ENCODE measurements at regions not wholly inside any gene's neighbourhood (a gene's known extent, or its start where the extent isn't known, plus 50 kb on each side); places are given as distances from the start of the nearest gene placed in this dataset.

- Histone ChIP-seq H3K27me3 (ENCODE audit: control insufficient read depth in 1 of 2, insufficient read depth in 2 of 2, low read length in 2 of 2) (no peaks in the 10 kb centered on the region), H3K9me3 (ENCODE audit: control insufficient read depth in 2 of 2, insufficient read depth in 1 of 2, low read depth in 1 of 2, low read length in 1 of 2) (no peaks in the 10 kb centered on the region), H3K4me1 (ENCODE audit: control insufficient read depth in 2 of 2, insufficient read depth in 2 of 2, low read length in 1 of 2) (no peaks in the 10 kb centered on the region), H3K27ac (ENCODE audit: low read depth in 2 of 2, low read length in 1 of 2) (no peak overlapping the region), H3K36me3 (ENCODE audit: control insufficient read depth in 2 of 2, insufficient read depth in 2 of 2, low read length in 1 of 2) (no peaks in the 10 kb centered on the region), H3K4me3 (ENCODE audit: low read depth in 1 of 2, low read length in 2 of 2) (no peak overlapping the region)
- 80 to 83% methylated on average over 4 of the region's 4 CpGs for WGBS, 2 donors
Observed at GRCh38 chr18:66757946-66758345, 154.1 kb upstream of the CDH19 start.

- Histone ChIP-seq H3K27me3 (ENCODE audit: control insufficient read depth in 1 of 2, insufficient read depth in 2 of 2, low read length in 2 of 2) (no peaks in the 10 kb centered on the region), H3K4me1 (ENCODE audit: control insufficient read depth in 2 of 2, insufficient read depth in 2 of 2, low read length in 1 of 2) (no peaks in the 10 kb centered on the region)
- WGBS, 2 donors, result 61 to 63% methylated on average over 1 of the region's 1 CpG
Observed at GRCh38 chr18:66754335-66754734, 150.4 kb upstream of the CDH19 start.

GRCh38 chr18:66752733-66753132 is 148.8 kb upstream of the CDH19 start:
- H3K9me3 ChIP-seq (ENCODE audit: control insufficient read depth in 2 of 2, insufficient read depth in 1 of 2, low read depth in 1 of 2, low read length in 1 of 2), result no peaks in the 10 kb centered on the region
- no peak overlapping the region for H3K4me3 ChIP-seq (ENCODE audit: low read depth in 1 of 2, low read length in 2 of 2)
- H3K27ac ChIP-seq (ENCODE audit: low read depth in 2 of 2, low read length in 1 of 2), result no peak overlapping the region
- no peaks in the 10 kb centered on the region for H3K36me3 ChIP-seq (ENCODE audit: control insufficient read depth in 2 of 2, insufficient read depth in 2 of 2, low read length in 1 of 2)
- WGBS, 2 donors, result 60 to 66% methylated on average over 3 of the region's 3 CpGs
- no peaks in the 10 kb centered on the region for H3K4me1 ChIP-seq (ENCODE audit: control insufficient read depth in 2 of 2, insufficient read depth in 2 of 2, low read length in 1 of 2)
- no peaks in the 10 kb centered on the region for H3K27me3 ChIP-seq (ENCODE audit: control insufficient read depth in 1 of 2, insufficient read depth in 2 of 2, low read length in 2 of 2)

More at GRCh38 chr18:66754335-66754734, 150.4 kb upstream of the CDH19 start:
- Histone ChIP-seq H3K36me3 (ENCODE audit: control insufficient read depth in 2 of 2, insufficient read depth in 2 of 2, low read length in 1 of 2) (no peaks in the 10 kb centered on the region), H3K9me3 (ENCODE audit: control insufficient read depth in 2 of 2, insufficient read depth in 1 of 2, low read depth in 1 of 2, low read length in 1 of 2) (no peaks in the 10 kb centered on the region), H3K4me3 (ENCODE audit: low read depth in 1 of 2, low read length in 2 of 2) (no peak overlapping the region), H3K27ac (ENCODE audit: low read depth in 2 of 2, low read length in 1 of 2) (no peak overlapping the region)

- H3K27ac ChIP-seq (ENCODE audit: low read depth in 2 of 2, low read length in 1 of 2), result no peak overlapping the region
- no peak overlapping the region for H3K4me3 ChIP-seq (ENCODE audit: low read depth in 1 of 2, low read length in 2 of 2)
- no peaks in the 10 kb centered on the region for H3K27me3 ChIP-seq (ENCODE audit: control insufficient read depth in 1 of 2, insufficient read depth in 2 of 2, low read length in 2 of 2)
- no peaks in the 10 kb centered on the region for H3K9me3 ChIP-seq (ENCODE audit: control insufficient read depth in 2 of 2, insufficient read depth in 1 of 2, low read depth in 1 of 2, low read length in 1 of 2)
- H3K4me1 ChIP-seq (ENCODE audit: control insufficient read depth in 2 of 2, insufficient read depth in 2 of 2, low read length in 1 of 2), result no peaks in the 10 kb centered on the region
- no peaks in the 10 kb centered on the region for H3K36me3 ChIP-seq (ENCODE audit: control insufficient read depth in 2 of 2, insufficient read depth in 2 of 2, low read length in 1 of 2)
Observed at GRCh38 chr18:66749481-66750035, 145.7 kb upstream of the CDH19 start.

- H3K27me3 ChIP-seq (ENCODE audit: control insufficient read depth in 1 of 2, insufficient read depth in 2 of 2, low read length in 2 of 2), result no peaks in the 10 kb centered on the region
- no peaks in the 10 kb centered on the region for H3K36me3 ChIP-seq (ENCODE audit: control insufficient read depth in 2 of 2, insufficient read depth in 2 of 2, low read length in 1 of 2)
- H3K4me3 ChIP-seq (ENCODE audit: low read depth in 1 of 2, low read length in 2 of 2), result no peak overlapping the region
- WGBS, 2 donors, result 62% methylated on average over 2 of the region's 2 CpGs
- H3K27ac ChIP-seq (ENCODE audit: low read depth in 2 of 2, low read length in 1 of 2), result no peak overlapping the region
- H3K4me1 ChIP-seq (ENCODE audit: control insufficient read depth in 2 of 2, insufficient read depth in 2 of 2, low read length in 1 of 2), result no peaks in the 10 kb centered on the region
- H3K9me3 ChIP-seq (ENCODE audit: control insufficient read depth in 2 of 2, insufficient read depth in 1 of 2, low read depth in 1 of 2, low read length in 1 of 2), result no peaks in the 10 kb centered on the region
Observed at GRCh38 chr18:66749030-66749429, 145.1 kb upstream of the CDH19 start.

- 60 to 62% methylated on average over 2 of the region's 2 CpGs for WGBS, 2 donors
- no peak overlapping the region for H3K27ac ChIP-seq (ENCODE audit: low read depth in 2 of 2, low read length in 1 of 2)
- no peaks in the 10 kb centered on the region for H3K36me3 ChIP-seq (ENCODE audit: control insufficient read depth in 2 of 2, insufficient read depth in 2 of 2, low read length in 1 of 2)
- H3K4me3 ChIP-seq (ENCODE audit: low read depth in 1 of 2, low read length in 2 of 2), result no peak overlapping the region
- no peaks in the 10 kb centered on the region for H3K4me1 ChIP-seq (ENCODE audit: control insufficient read depth in 2 of 2, insufficient read depth in 2 of 2, low read length in 1 of 2)
- H3K27me3 ChIP-seq (ENCODE audit: control insufficient read depth in 1 of 2, insufficient read depth in 2 of 2, low read length in 2 of 2), result no peaks in the 10 kb centered on the region
- no peaks in the 10 kb centered on the region for H3K9me3 ChIP-seq (ENCODE audit: control insufficient read depth in 2 of 2, insufficient read depth in 1 of 2, low read depth in 1 of 2, low read length in 1 of 2)
Observed at GRCh38 chr18:66742832-66743231, 138.9 kb upstream of the CDH19 start.

- Histone ChIP-seq H3K4me1 (ENCODE audit: control insufficient read depth in 2 of 2, insufficient read depth in 2 of 2, low read length in 1 of 2) (no peaks in the 10 kb centered on the region), H3K4me3 (ENCODE audit: low read depth in 1 of 2, low read length in 2 of 2) (no peak overlapping the region), H3K36me3 (ENCODE audit: control insufficient read depth in 2 of 2, insufficient read depth in 2 of 2, low read length in 1 of 2) (no peaks in the 10 kb centered on the region), H3K9me3 (ENCODE audit: control insufficient read depth in 2 of 2, insufficient read depth in 1 of 2, low read depth in 1 of 2, low read length in 1 of 2) (peaks cover 0 to 2% of the 10 kb centered on the region in 2 donors), H3K27me3 (ENCODE audit: control insufficient read depth in 1 of 2, insufficient read depth in 2 of 2, low read length in 2 of 2) (no peaks in the 10 kb centered on the region), H3K27ac (ENCODE audit: low read depth in 2 of 2, low read length in 1 of 2) (no peak overlapping the region)
- WGBS, 2 donors, result 85 to 86% methylated on average over 1 of the region's 1 CpG
Observed at GRCh38 chr18:66735933-66736332, 132.0 kb upstream of the CDH19 start.

GRCh38 chr18:66734451-66734850 is 130.6 kb upstream of the CDH19 start:
- H3K9me3 ChIP-seq (ENCODE audit: control insufficient read depth in 2 of 2, insufficient read depth in 1 of 2, low read depth in 1 of 2, low read length in 1 of 2), result peaks cover 0 to 2% of the 10 kb centered on the region in 2 donors
- 76 to 79% methylated on average over 2 of the region's 2 CpGs for WGBS, 2 donors
- H3K4me3 ChIP-seq (ENCODE audit: low read depth in 1 of 2, low read length in 2 of 2), result no peak overlapping the region
- H3K4me1 ChIP-seq (ENCODE audit: control insufficient read depth in 2 of 2, insufficient read depth in 2 of 2, low read length in 1 of 2), result no peaks in the 10 kb centered on the region
- no peaks in the 10 kb centered on the region for H3K27me3 ChIP-seq (ENCODE audit: control insufficient read depth in 1 of 2, insufficient read depth in 2 of 2, low read length in 2 of 2)
- no peaks in the 10 kb centered on the region for H3K36me3 ChIP-seq (ENCODE audit: control insufficient read depth in 2 of 2, insufficient read depth in 2 of 2, low read length in 1 of 2)
- H3K27ac ChIP-seq (ENCODE audit: low read depth in 2 of 2, low read length in 1 of 2), result no peak overlapping the region

GRCh38 chr18:66731890-66732289 is 128.0 kb upstream of the CDH19 start:
- no peaks in the 10 kb centered on the region for H3K27me3 ChIP-seq (ENCODE audit: control insufficient read depth in 1 of 2, insufficient read depth in 2 of 2, low read length in 2 of 2)
- H3K4me3 ChIP-seq (ENCODE audit: low read depth in 1 of 2, low read length in 2 of 2), result no peak overlapping the region
- peaks cover 0 to 2% of the 10 kb centered on the region in 2 donors for H3K9me3 ChIP-seq (ENCODE audit: control insufficient read depth in 2 of 2, insufficient read depth in 1 of 2, low read depth in 1 of 2, low read length in 1 of 2)

GRCh38 chr18:66729442-66730239 is 125.8 kb upstream of the CDH19 start:
- Histone ChIP-seq H3K27ac (ENCODE audit: low read depth in 2 of 2, low read length in 1 of 2) (no peak overlapping the region), H3K4me3 (ENCODE audit: low read depth in 1 of 2, low read length in 2 of 2) (no peak overlapping the region)

More at GRCh38 chr18:66731890-66732289, 128.0 kb upstream of the CDH19 start:
- Histone ChIP-seq H3K4me1 (ENCODE audit: control insufficient read depth in 2 of 2, insufficient read depth in 2 of 2, low read length in 1 of 2) (no peaks in the 10 kb centered on the region), H3K36me3 (ENCODE audit: control insufficient read depth in 2 of 2, insufficient read depth in 2 of 2, low read length in 1 of 2) (no peaks in the 10 kb centered on the region), H3K27ac (ENCODE audit: low read depth in 2 of 2, low read length in 1 of 2) (no peak overlapping the region)

More at GRCh38 chr18:66729442-66730239, 125.8 kb upstream of the CDH19 start:
- Histone ChIP-seq H3K27me3 (ENCODE audit: control insufficient read depth in 1 of 2, insufficient read depth in 2 of 2, low read length in 2 of 2) (no peaks in the 10 kb centered on the region), H3K36me3 (ENCODE audit: control insufficient read depth in 2 of 2, insufficient read depth in 2 of 2, low read length in 1 of 2) (no peaks in the 10 kb centered on the region), H3K9me3 (ENCODE audit: control insufficient read depth in 2 of 2, insufficient read depth in 1 of 2, low read depth in 1 of 2, low read length in 1 of 2) (peaks cover 0 to 2% of the 10 kb centered on the region in 2 donors), H3K4me1 (ENCODE audit: control insufficient read depth in 2 of 2, insufficient read depth in 2 of 2, low read length in 1 of 2) (no peaks in the 10 kb centered on the region)
- 67 to 74% methylated on average over 2 of the region's 2 CpGs for WGBS, 2 donors

All from esophagus (tissue), 2 donors.